SK-N-SH treated with all-trans-retinoic acid at 6 μM for 48 hours (cell line): ENCODE measurements at regions not wholly inside any gene's neighbourhood (a gene's known extent, or its start where the extent isn't known, plus 50 kb on each side); places are given as distances from the start of the nearest gene placed in this dataset.
"Not testable (repeated sequence)": the region's sequence is repeated elsewhere in the genome, so short reads cannot be mapped to it uniquely, and the experiment has no call there.

Source experiments
- ATAC-seq: fragments of 200-7000 bp; cut with Tn5 transposase; 3 replicates; pipeline ENCODE4 v1.9.1; 2020; ENCODE audit warnings: mild to moderate bottlenecking, moderate library complexity

- not testable (repeated sequence) for ATAC-seq
Observed at GRCh38 chr9:41367301-41367700, 178.2 kb upstream of the ZNG1F start.

DNA sequence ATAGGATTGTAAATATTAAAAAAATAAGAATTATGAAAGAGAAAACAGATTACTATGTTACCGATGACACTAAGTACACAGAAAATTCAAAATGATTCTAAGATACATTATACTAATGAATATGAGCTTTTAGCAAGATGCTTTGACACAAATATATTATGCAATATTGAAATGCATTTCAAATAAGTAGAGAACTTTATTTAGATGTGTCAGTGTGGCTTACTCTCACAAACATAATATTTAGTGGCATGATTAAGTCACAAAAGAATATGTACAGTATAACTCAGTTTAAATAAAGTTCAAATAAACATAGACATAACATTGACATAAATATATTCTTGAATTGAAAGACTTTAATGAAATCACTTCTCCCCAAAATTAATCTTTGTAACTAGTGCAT is 172.7 kb upstream of the ZNG1F start:
- not testable (repeated sequence) for ATAC-seq

DNA sequence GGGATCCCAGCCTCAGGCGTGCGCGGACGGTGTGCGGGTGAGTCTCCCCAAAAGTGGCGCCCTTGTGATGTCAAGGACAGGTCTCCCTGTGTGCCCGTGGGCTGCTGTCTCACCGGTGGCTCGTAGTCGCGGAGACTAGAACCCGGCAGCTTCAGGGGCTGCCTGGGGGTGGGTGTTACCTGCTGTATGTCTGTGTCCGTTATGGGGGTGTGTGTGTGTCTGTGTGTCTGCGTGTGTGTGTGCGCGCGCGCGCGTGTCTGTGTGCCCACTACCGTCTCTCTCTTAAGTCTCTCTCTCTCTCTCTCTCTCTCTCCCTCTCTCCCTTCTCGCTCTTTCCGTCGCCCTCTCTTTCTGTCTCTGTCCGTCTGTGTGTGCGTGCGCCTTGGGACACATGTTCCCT is 170.0 kb upstream of the ZNG1F start:
- peak; percentile 37; the same call in 1 of the 3 replicates for ATAC-seq

DNA sequence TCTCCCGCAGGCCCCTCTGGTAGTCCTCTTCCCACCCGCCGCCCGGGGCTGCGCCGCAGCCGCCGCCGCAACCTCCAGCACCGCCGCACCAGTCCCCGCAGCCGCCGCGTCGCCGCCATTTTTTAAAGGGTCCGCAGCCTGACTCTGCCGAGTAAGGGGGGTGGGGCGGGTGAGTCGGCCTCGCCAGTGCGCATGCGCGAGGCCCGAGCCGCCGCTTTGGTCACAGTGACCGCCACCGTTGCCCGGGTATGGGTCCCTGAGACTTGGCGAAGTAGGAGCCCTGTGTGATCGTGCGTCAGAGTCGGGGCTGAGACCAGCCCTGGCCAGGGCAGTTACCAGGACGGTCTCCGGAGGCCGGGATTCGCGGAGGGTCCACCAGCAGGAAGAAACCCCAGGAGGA is 169.6 kb upstream of the ZNG1F start:
- not testable (repeated sequence) for ATAC-seq

DNA sequence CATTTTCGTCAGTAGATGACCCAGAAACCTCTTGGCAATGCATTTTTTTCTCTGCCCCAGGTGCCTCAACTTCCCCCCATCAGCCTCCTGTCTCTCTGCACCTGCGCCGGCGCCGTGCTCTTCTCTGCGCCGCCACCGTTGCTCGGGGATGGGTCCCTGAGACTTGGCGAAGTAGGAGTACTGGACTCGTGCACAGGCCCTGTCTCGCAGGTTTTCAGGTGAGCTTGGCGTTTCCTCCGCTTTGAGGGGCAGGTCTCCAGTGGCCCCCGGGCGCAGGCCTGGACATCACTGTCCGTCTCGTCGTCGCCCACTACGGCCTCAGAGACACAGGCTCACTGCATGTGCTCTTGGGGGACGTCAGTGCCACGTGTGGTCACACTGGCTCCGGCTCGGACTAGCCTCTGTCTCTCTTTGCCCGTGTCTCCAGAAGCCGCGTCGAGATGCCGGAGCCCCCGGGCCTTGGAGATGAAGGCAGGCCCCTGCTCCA is 168.8 kb upstream of the ZNG1F start:
- ATAC-seq = not testable (repeated sequence)

DNA sequence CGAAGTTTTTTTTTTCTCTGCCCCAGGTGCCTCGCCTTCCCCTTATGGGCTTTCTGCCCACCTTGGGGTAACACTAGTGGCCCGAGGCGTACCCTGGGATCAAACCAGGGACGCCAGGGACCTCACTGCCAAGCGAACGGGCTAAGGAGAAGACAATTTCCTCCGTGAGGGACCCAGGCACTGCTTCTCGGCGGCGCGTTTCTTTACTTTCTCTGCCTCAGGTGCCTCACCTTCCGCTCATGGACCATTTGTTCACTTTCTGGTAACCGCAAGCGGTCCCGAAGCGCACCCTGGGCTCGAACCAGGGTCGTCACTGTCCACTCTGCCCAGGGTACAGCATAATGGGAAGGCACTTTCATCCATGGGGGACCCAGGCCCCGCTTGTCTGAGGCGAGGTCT is 168.2 kb upstream of the ZNG1F start:
- not testable (repeated sequence) for ATAC-seq

DNA sequence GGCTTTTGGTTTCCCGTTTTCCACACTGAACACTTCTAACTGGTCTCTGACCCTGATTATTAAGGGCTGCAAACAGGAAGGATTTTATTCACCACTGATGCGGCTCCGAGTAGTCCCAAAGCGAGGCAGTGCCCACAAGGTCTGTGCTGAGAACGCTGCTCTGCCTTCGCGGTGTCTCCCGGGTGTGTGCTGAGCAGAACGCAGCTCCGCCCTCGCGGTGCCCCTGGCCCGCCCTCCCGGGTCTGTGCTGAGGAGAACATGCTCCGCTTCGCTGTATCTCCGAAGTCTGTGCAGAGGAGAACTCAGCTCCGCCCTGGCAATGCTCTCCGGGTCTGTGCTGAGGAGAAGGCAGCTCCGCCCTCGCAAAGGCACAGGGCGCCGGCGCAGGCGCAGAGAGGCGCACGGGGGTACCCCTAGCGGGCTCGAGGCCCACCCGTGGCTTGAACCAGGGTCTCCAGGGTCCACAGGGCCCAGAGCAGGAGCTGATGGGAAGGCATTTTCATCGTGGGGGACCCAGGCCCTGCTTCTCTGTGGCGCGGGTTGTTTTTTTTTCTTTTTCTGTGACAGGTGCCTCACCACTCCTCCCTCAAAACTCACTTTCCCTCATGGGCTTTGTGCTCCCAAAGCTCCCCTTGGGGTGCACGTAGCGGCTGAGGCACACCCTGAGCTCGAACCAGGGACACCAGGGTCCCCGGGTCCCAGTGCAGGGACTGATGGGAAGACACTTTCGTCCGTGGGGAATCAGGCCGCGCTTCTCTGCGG is 167.7 kb upstream of the ZNG1F start:
- not testable (repeated sequence) for ATAC-seq

DNA sequence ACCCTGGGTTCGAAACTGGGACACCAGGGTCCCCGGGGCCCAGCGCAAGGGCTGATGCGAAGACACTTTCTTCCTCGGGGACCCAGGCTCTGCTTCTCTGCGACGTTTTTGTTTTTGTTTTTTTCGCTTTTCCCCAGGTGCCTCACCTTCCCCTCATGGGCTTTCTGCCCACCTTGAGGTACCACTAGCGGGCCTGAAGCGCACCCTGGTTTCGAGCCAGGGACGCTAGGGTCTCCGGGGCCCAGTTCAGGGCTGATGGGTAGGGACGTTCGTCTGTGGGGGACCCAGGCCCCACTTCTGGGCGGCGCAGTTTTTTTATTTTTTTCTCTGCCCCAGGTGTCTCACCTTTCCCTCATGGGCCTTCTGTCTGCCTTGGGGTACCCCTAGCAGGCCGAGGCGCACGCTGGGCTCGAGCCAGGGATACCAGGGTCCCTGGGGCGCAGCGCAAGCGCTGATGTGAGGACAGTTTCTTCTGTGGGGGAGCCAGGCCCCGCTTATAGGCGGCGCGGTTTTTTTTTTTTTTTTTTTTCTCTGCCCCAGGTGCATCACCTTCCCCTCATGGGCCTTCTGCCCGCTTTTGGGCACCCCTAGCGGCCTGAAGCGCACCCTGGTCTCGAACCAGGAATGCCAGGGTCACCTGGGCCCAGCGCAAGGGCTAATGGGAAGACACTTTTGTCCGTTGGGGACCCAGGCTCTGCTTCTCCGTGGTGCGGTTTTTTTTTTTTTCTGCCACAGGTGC is 166.8 kb upstream of the ZNG1F start:
- not testable (repeated sequence) for ATAC-seq

GRCh38 chr9:41354978-41355377 is 165.9 kb upstream of the ZNG1F start:
- not testable (repeated sequence) for ATAC-seq

DNA sequence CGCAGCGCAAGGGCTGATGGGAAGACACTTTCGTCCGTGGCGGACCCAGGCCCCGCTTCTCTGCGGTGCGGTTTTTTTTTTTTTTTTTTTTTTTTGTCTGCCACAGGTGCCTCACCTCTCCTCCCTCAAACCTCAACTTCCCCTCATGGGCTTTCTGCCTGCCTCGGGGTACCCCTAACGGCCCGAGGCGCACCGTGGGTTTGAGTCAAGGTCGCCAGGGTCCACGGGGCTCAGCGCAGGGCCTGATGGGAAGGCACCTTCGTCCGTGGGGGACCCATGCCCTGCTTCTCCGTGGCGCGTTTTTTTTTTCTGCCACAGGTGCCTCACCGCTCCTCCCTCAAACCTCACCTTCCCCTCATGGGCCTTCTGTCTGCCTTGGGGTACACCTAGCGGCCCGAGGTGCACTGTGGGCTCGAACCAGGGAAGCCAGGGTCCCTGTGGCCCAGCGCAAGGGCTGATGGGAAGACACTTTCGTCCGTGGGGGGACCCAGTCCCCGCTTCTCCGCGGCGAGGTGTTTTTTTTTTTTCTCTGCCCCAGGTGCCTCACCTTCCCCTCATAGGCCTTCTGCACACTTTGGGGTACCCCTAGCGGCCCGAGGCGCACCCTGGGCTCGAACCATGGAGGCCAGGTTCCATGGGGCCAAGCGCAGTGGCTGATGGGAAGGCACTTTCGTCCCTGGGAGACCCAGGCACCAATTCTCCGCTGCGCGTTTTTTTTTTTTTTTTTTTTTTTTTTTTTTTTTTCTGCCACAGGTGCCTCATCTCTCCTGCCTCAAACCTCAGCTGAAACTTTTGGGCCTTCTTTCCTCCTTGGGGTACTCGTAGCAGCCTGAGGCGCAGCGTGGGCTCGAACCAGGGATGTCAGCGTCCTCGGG is 165.2 kb upstream of the ZNG1F start:
- not testable (repeated sequence) for ATAC-seq

DNA sequence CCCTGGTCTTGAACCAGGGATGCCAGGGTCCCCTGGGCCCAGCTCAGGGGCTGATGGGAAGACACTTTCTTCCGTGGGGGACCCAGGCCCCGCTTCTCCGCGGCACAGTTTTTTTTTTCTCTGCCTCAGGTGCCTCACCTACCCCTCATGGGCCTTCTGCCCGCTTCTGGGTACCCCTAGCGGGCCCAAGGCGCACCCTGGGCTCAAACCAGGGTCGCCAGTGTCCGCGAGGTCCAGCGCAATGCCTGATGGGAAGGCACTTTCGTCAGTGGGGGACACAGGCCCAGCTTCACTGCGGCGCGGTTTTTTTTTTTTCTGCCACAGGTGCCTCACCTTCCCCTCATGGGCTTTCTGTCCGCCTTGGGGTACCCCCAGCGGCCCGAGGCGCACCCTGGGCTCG is 163.9 kb upstream of the ZNG1F start:
- not testable (repeated sequence) for ATAC-seq

- ATAC-seq = not testable (repeated sequence)
Observed at GRCh38 chr9:41352390-41352789, 163.3 kb upstream of the ZNG1F start.

- ATAC-seq = not testable (repeated sequence)
Observed at GRCh38 chr9:41347893-41348292, 158.8 kb upstream of the ZNG1F start.

GRCh38 chr9:41332562-41332961 is 143.4 kb upstream of the ZNG1F start:
- not testable (repeated sequence) for ATAC-seq

DNA sequence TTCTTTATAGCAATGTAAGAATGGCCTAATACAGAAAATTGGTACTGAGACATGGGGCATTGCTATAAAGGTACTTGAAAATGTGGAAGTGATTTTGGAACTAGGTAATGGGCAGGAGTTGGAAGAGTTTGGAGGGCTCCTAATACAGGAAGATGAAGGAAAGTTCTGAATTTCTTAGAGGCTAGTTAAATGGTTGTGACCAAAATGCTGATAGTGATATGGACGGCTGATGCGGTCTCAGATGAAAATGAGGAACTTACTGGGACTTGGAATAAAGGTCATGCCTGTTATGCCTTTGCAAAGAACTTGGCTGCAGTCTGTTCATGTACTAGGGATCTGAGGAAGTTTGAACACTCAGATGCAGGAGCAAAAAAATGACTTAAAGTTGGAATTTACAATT is 132.2 kb upstream of the ZNG1F start:
- ATAC-seq = not testable (repeated sequence)

DNA sequence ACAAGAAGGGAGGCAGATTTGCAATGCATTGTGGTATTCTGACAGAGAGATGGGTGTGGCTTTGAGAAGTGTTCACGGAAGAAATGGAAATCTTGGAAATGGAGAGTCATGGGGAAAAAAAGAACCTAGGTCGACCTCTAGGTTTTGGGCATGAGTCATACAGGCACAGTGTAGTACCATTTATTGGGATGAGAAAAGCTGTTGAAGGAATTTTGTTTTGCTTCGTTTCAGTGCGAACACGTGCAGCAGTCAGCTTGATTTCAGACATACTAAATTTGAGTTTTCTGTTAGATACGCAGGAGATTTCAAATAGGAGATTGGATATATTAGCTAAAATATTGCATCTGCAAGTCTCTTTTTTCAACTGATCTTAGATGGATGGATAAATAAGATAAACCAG is 119.8 kb upstream of the ZNG1F start:
- ATAC-seq = not testable (repeated sequence)

DNA sequence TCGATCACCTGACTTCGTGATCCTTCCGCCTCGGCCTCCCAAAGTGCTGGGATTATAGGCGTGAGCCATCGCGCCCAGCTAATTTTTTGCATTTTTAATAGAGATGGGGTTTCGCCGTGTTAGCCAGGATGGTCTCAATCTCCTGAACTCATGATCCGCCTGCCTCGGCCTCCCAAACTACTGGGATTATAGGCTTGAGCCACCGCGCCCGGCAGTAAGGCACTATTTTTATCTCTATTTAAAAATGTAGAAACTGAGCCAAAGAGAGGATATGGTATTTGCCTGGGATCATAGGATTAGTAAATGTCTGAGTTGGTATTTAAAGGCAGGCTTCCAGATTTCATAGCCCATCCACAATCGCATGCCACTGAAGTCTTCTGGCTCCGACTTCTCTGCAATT is 96.6 kb upstream of the ZNG1F start:
- ATAC-seq = not testable (repeated sequence)

DNA sequence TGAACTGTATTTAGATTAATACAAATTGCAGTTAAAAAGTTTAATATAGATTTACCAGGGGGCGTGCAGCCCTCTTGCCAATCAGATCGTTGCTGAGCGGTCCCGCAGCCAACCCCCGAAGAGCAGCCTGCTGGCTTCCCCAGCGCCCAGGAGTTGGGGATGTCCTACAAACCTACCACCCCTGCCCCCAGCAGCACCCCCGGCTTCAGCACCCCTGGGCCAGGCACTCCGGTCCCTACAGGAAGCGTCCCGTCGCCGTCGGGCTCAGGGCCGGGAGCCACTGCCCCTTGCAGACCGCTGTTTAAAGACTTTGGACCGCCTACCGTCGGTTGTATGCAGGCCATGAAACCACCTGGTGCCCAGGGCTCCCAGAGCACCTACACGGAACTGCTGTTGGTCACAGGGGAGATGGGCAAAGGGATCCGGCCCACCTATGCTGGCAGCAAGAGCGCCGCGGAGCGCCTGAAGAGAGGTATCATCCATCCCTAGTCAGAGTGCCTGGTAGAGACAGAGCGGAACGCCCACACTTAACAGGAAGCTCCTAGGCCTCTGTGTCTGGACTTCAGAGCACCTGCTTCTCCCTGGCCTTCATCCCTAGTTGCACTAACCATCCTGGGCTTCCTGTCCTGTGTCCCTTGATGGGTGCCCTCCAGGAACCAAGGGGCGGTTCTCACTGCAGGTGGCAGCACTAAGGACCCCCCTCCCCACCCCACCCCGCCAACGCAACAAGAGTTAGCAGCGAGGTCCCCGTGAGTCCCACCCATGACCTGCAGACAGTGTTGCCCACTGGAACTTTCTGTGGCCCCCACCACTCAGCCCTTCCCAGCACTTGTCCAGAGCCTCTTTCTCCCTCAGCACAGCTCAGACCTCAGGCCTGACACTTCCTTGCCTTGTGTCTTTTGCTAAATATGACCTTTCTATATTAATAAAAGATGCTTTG is 91.5 kb upstream of the ZNG1F start:
- peak; percentile 42; the same call in 2 of the 3 replicates for ATAC-seq

- ATAC-seq = not testable (repeated sequence)
Observed at GRCh38 chr9:41279437-41279836, 90.3 kb upstream of the ZNG1F start.

DNA sequence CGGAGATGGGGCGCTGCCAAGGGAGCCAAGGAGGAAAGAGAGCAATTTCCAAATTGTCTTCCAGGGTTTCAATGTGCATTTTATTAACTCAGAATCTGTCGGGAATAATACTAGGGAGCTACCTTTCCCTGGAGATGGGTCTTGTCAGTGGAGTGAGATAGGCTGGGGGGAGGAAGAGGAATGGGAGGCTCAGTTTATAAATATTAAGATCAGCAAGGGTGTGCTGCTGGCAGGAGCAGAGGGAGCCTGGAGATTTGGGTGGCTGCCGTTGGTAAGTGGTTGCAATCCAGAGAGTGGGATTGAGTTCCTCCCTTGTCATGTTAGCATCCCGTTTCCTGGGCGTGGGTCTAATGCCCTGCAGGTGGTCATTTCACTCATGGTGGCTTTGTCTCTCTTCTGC is 89.9 kb upstream of the ZNG1F start:
- not testable (repeated sequence) for ATAC-seq

DNA sequence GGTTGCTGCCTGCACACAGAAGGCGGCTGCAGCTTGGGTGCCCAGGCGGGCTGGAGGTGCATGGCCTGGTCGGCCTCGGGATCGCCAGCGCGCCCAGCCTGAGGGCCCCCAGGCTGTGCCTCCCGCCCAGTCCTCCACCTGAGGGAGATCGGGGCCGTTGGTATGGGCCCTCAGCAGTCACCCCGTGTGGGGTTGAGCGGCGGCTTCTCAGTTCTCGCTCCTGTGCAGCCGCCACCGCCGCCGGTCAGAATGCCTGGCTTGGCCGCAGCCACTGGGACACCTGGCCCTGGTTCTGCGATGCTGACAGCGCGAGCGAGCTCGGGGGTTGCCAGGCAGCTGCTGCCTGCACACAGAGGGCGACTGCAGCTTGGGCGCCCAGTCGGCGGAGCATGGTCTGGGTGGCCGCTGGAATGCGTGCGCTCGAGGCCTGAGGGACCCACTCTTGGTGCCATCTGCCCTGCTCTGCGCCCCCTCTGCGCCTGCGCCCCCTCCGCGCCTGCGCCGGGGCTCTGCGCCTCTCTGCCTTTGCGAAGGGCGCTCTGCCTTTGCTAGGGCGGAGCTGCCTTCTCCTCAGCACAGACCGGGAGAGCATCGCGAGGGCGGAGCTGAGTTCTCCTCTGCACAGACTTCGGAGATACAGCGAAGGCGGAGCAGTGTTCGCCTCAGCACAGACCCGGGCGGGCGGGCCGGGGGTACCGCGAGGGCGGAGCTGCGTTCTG is 84.6 kb upstream of the ZNG1F start:
- peak; percentile 100 for ATAC-seq
